ENCODE measurements at regions not wholly inside any gene's neighbourhood (a gene's known extent, or its start where the extent isn't known, plus 50 kb on each side); places are given as distances from the start of the nearest gene placed in this dataset.

DNA sequence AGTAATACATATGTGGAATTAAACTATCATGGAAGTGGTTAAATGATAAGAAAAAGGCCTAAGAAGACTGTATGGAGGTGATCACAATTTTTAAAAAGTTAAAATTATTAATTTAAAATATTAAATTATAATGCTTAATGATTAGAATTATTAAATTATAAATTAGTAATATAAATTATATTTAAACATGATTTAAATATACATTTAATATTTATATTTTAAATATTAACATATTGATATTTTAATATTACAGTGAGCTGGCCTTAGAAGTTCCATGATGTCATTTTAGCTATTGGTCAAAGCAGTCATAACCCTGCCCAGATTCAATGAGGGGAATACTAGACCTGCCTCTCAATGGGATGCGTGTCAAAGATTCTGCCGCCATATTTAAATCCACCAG lies 281.2 kb downstream of the PRDM2 start:
- TF ChIP-seq, protein P1, sequence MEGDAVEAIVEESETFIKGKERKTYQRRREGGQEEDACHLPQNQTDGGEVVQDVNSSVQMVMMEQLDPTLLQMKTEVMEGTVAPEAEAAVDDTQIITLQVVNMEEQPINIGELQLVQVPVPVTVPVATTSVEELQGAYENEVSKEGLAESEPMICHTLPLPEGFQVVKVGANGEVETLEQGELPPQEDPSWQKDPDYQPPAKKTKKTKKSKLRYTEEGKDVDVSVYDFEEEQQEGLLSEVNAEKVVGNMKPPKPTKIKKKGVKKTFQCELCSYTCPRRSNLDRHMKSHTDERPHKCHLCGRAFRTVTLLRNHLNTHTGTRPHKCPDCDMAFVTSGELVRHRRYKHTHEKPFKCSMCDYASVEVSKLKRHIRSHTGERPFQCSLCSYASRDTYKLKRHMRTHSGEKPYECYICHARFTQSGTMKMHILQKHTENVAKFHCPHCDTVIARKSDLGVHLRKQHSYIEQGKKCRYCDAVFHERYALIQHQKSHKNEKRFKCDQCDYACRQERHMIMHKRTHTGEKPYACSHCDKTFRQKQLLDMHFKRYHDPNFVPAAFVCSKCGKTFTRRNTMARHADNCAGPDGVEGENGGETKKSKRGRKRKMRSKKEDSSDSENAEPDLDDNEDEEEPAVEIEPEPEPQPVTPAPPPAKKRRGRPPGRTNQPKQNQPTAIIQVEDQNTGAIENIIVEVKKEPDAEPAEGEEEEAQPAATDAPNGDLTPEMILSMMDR (IDR thresholded peaks at IDR 0.05): no peak
- TF ChIP-seq POLR2A (IDR thresholded peaks at IDR 0.05): no peak

All from lower leg skin (tissue), 3 donors.